Duodenal mucosa (tissue), 2 donors: ENCODE measurements at regions not wholly inside any gene's neighbourhood (a gene's known extent, or its start where the extent isn't known, plus 50 kb on each side); places are given as distances from the start of the nearest gene placed in this dataset.
A peak's percentile ranks its signal among the peaks of the same experiment; 100 is the strongest.

ENCODE experiments used
- H3K27ac ChIP-seq: one replicate; pipeline ENCODE4 v1.7.0; 2013; ENCODE audit warnings: low read depth, low read length
- H3K27me3 ChIP-seq, 2 donors: one replicate each; pipeline ENCODE4 v1.7.0; 2013; ENCODE audit warnings: low read length in 2 of 2, control low read depth in 1 of 2; ENCODE audit not compliant: insufficient read depth in 2 of 2, control insufficient read depth in 1 of 2
- H3K36me3 ChIP-seq, 2 donors: one replicate each; pipeline ENCODE4 v1.7.0; 2013; ENCODE audit warnings: low read length in 2 of 2, control low read depth in 1 of 2; ENCODE audit not compliant: insufficient read depth in 2 of 2, control insufficient read depth in 1 of 2
- H3K4me1 ChIP-seq, 2 donors: one replicate each; pipeline ENCODE4 v1.7.0; 2013; ENCODE audit warnings: low read length in 2 of 2, control low read depth in 1 of 2; ENCODE audit not compliant: insufficient read depth in 2 of 2, control insufficient read depth in 1 of 2
- H3K4me3 ChIP-seq, 2 donors: one replicate each; pipeline ENCODE4 v1.7.0; 2013; ENCODE audit warnings: low read length in 2 of 2, low read depth in 1 of 2
- H3K9ac ChIP-seq, 2 donors: one replicate each; pipeline ENCODE4 v1.7.0; 2013; ENCODE audit warnings: low read length in 2 of 2, low read depth in 1 of 2
- H3K9me3 ChIP-seq, 2 donors: one replicate each; pipeline ENCODE4 v1.7.0; 2013; ENCODE audit warnings: low read length in 2 of 2, control low read depth in 1 of 2; ENCODE audit not compliant: control insufficient read depth in 1 of 2

GRCh38 chr14:76948976-76949375 is 79.5 kb downstream of the IRF2BPL start:
- H3K27me3 ChIP-seq, result no peaks in the 10 kb centered on the region
- no peaks in the 10 kb centered on the region for H3K36me3 ChIP-seq
- H3K9ac ChIP-seq, result no peak overlapping the region
- no peak overlapping the region for H3K27ac ChIP-seq
- peaks cover 35 to 43% of the 10 kb centered on the region in 2 donors for H3K4me1 ChIP-seq
- H3K9me3 ChIP-seq, result no peaks in the 10 kb centered on the region
- H3K4me3 ChIP-seq, result no peak overlapping the region

DNA sequence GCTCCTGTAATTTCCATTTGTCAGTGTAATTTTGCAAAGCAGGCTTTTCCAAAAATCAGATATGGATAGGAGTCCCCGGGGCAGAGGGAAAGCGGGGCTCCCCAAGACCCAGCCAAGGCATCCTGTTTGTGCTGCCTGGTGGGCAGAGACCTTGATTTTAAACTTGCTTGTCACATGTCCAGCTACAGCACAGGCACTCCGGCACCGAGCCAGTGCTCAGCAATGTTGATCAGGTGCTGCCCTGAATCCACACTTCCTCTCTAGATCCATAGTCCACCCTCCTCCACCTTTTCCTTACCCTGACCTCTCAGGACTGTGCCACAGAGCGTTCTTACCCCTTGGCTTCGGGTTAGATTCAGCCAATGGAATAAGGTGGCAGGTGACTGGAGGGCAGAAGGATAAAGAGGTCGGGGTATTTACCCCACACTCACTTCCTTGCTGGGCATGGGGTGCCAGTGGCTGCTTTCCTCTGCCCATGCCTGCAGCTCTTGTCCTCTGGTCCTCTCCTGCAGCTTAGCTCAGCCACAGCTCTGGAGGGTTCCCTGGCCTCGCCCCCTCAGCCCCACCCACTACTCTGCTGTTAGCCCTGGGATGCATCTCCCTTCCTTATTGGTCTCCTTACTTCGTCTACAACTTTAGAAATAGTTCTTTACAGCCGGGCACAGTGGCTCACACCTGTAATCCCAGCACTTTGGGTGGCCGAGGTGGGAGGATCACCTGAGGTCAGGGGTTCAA is 80.1 kb downstream of the IRF2BPL start:
- Histone ChIP-seq H3K27ac (no peak overlapping the region), H3K9ac (peak overlapping the region in 1 of 2 donors; percentile 3), H3K9me3 (no peaks in the 10 kb centered on the region), H3K27me3 (no peaks in the 10 kb centered on the region), H3K36me3 (no peaks in the 10 kb centered on the region), H3K4me1 (peaks cover 29 to 38% of the 10 kb centered on the region in 2 donors), H3K4me3 (no peak overlapping the region)

GRCh38 chr14:76947838-76948184 is 80.7 kb downstream of the IRF2BPL start:
- no peaks in the 10 kb centered on the region for H3K36me3 ChIP-seq
- H3K9ac ChIP-seq, result no peak overlapping the region
- no peaks in the 10 kb centered on the region for H3K9me3 ChIP-seq
- H3K4me3 ChIP-seq, result no peak overlapping the region
- H3K27me3 ChIP-seq, result no peaks in the 10 kb centered on the region
- H3K4me1 ChIP-seq, result peaks cover 25 to 35% of the 10 kb centered on the region in 2 donors
- no peak overlapping the region for H3K27ac ChIP-seq

GRCh38 chr14:76947078-76947837 is 81.2 kb downstream of the IRF2BPL start:
- Histone ChIP-seq H3K36me3 (no peaks in the 10 kb centered on the region), H3K4me3 (no peak overlapping the region), H3K27me3 (no peaks in the 10 kb centered on the region), H3K4me1 (peaks cover 25 to 35% of the 10 kb centered on the region in 2 donors), H3K9ac (peak overlapping the region in 1 of 2 donors; percentile 35), H3K9me3 (no peaks in the 10 kb centered on the region), H3K27ac (peak overlapping the region; percentile 68)

DNA sequence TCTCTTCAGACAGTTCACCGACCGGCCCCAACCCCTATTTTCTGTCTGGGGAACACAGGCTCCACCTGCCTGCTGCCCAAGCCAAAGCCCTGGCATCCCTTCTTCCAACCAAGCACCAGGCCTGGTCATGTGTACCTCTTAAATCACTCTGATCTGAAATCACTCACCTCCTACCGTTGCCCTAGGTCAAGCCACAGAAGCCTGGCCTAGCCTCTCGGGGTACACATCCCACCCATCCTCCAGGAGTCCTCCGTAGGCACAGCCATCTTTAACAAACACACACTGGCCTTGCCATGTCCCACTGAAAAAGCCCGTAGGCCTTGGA is 81.8 kb downstream of the IRF2BPL start:
- H3K9ac ChIP-seq, result peak overlapping the region in 1 of 2 donors; percentile 35
- H3K9me3 ChIP-seq, result no peaks in the 10 kb centered on the region
- no peaks in the 10 kb centered on the region for H3K27me3 ChIP-seq
- no peak overlapping the region for H3K4me3 ChIP-seq
- H3K36me3 ChIP-seq, result no peaks in the 10 kb centered on the region
- peak overlapping the region; percentile 68 for H3K27ac ChIP-seq
- H3K4me1 ChIP-seq, result peaks cover 25 to 35% of the 10 kb centered on the region in 2 donors

GRCh38 chr14:76943072-76943471 is 85.4 kb downstream of the IRF2BPL start:
- H3K4me3 ChIP-seq, result no peak overlapping the region
- H3K27me3 ChIP-seq, result no peaks in the 10 kb centered on the region
- H3K9ac ChIP-seq, result no peak overlapping the region
- no peaks in the 10 kb centered on the region for H3K36me3 ChIP-seq
- H3K27ac ChIP-seq, result no peak overlapping the region
- peaks cover 14 to 15% of the 10 kb centered on the region in 2 donors for H3K4me1 ChIP-seq
- H3K9me3 ChIP-seq, result no peaks in the 10 kb centered on the region

GRCh38 chr14:76941946-76942805 is 86.3 kb downstream of the IRF2BPL start:
- Histone ChIP-seq H3K4me3 (no peak overlapping the region), H3K27ac (no peak overlapping the region), H3K9ac (no peak overlapping the region), H3K9me3 (no peaks in the 10 kb centered on the region), H3K4me1 (peaks cover 6 to 7% of the 10 kb centered on the region in 2 donors), H3K27me3 (no peaks in the 10 kb centered on the region), H3K36me3 (no peaks in the 10 kb centered on the region)

DNA sequence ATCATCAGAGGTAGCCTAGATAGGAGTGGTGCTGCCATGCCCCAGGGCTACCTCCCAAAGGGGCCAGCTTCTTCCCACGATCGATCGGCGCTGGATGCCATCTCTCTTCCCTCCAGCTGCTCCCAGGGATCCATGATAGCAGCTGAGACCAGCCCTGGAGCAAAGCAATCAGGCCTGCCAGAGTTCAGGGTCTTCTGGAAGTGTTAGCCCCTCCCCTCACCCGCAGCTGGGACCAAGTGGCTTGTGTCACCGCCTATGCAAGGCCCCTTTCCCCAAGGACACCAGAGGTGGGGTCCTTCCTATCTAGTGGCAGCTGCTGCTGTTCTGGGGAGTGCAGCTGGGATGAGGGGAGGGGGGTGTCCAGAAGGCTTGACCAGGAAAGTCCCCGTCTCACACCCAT is 87.0 kb downstream of the IRF2BPL start:
- Histone ChIP-seq H3K27me3 (no peaks in the 10 kb centered on the region), H3K9me3 (no peaks in the 10 kb centered on the region), H3K4me3 (no peak overlapping the region), H3K4me1 (peaks cover 0 to under 1% of the 10 kb centered on the region in 2 donors), H3K27ac (no peak overlapping the region), H3K9ac (no peak overlapping the region), H3K36me3 (no peaks in the 10 kb centered on the region)

- H3K27ac ChIP-seq, result no peak overlapping the region
- no peak overlapping the region for H3K4me3 ChIP-seq
- no peak overlapping the region for H3K9ac ChIP-seq
- no peaks in the 10 kb centered on the region for H3K27me3 ChIP-seq
- H3K36me3 ChIP-seq, result no peaks in the 10 kb centered on the region
- H3K9me3 ChIP-seq, result no peaks in the 10 kb centered on the region
- H3K4me1 ChIP-seq, result no peaks in the 10 kb centered on the region
Measured at GRCh38 chr14:76940021-76940760, 88.3 kb downstream of the IRF2BPL start.
